ENCODE measurements at regions not wholly inside any gene's neighbourhood (a gene's known extent, or its start where the extent isn't known, plus 50 kb on each side); places are given as distances from the start of the nearest gene placed in this dataset.

DNA sequence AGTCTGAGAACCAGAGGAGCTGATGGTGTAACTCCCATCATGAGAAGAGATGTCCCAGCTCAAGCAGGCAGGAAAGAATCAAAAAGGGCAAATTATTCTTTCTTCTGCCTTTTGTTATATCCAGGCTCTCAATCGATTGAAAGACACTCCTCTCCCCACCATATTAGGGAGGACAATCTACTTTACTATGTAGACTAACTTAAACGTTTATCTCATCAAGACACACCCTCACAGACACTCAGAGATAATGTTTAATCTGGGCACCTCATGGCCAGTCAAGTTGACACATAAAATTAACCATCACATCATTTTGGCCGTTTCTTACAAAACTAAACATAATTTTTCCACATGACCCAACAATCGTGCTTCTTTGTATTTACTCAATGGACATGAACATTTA lies 534.3 kb upstream of the RORB start:
- Mint-ChIP-seq H3K4me3 (no peak overlapping the region), H3K27ac (no peak overlapping the region), H3K27me3 (ENCODE audit: insufficient read depth, low read depth, poor library complexity) (no peaks in the 10 kb centered on the region), H3K9me3 (no peaks in the 10 kb centered on the region), H3K4me1 (no peaks in the 10 kb centered on the region), H3K36me3 (ENCODE audit: low read depth) (no peaks in the 10 kb centered on the region)
- TF ChIP-seq, protein P1, sequence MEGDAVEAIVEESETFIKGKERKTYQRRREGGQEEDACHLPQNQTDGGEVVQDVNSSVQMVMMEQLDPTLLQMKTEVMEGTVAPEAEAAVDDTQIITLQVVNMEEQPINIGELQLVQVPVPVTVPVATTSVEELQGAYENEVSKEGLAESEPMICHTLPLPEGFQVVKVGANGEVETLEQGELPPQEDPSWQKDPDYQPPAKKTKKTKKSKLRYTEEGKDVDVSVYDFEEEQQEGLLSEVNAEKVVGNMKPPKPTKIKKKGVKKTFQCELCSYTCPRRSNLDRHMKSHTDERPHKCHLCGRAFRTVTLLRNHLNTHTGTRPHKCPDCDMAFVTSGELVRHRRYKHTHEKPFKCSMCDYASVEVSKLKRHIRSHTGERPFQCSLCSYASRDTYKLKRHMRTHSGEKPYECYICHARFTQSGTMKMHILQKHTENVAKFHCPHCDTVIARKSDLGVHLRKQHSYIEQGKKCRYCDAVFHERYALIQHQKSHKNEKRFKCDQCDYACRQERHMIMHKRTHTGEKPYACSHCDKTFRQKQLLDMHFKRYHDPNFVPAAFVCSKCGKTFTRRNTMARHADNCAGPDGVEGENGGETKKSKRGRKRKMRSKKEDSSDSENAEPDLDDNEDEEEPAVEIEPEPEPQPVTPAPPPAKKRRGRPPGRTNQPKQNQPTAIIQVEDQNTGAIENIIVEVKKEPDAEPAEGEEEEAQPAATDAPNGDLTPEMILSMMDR (conservative IDR thresholded peaks at IDR 0.05; ENCODE audit: low read depth in 2 of 2) = no peak
- TF ChIP-seq POLR2AphosphoS5 (IDR thresholded peaks at IDR 0.05; ENCODE audit: low read depth) (no peak), STAT1 (IDR thresholded peaks at IDR 0.05; ENCODE audit: unreplicated experiment) (no peak), CREB1 (CRISPR knock-in tag; IDR thresholded peaks at IDR 0.05; ENCODE audit: low read depth) (no peak), EZH2 (IDR thresholded peaks at IDR 0.05; ENCODE audit: low read depth, unreplicated experiment) (no peak), ZNF331 (CRISPR knock-in tag; IDR thresholded peaks at IDR 0.05; ENCODE audit: low read depth) (no peak), ZNF114 (CRISPR knock-in tag; IDR thresholded peaks at IDR 0.05) (no peak), JUNB (IDR thresholded peaks at IDR 0.05; ENCODE audit: unreplicated experiment) (no peak), NANOG (IDR thresholded peaks at IDR 0.05; ENCODE audit: borderline replicate concordance) (no peak)
- TF ChIP-seq, protein P2, sequence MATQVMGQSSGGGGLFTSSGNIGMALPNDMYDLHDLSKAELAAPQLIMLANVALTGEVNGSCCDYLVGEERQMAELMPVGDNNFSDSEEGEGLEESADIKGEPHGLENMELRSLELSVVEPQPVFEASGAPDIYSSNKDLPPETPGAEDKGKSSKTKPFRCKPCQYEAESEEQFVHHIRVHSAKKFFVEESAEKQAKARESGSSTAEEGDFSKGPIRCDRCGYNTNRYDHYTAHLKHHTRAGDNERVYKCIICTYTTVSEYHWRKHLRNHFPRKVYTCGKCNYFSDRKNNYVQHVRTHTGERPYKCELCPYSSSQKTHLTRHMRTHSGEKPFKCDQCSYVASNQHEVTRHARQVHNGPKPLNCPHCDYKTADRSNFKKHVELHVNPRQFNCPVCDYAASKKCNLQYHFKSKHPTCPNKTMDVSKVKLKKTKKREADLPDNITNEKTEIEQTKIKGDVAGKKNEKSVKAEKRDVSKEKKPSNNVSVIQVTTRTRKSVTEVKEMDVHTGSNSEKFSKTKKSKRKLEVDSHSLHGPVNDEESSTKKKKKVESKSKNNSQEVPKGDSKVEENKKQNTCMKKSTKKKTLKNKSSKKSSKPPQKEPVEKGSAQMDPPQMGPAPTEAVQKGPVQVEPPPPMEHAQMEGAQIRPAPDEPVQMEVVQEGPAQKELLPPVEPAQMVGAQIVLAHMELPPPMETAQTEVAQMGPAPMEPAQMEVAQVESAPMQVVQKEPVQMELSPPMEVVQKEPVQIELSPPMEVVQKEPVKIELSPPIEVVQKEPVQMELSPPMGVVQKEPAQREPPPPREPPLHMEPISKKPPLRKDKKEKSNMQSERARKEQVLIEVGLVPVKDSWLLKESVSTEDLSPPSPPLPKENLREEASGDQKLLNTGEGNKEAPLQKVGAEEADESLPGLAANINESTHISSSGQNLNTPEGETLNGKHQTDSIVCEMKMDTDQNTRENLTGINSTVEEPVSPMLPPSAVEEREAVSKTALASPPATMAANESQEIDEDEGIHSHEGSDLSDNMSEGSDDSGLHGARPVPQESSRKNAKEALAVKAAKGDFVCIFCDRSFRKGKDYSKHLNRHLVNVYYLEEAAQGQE (IDR thresholded peaks at IDR 0.05; ENCODE audit: unreplicated experiment) = no peak
- TF ChIP-seq, protein P3, sequence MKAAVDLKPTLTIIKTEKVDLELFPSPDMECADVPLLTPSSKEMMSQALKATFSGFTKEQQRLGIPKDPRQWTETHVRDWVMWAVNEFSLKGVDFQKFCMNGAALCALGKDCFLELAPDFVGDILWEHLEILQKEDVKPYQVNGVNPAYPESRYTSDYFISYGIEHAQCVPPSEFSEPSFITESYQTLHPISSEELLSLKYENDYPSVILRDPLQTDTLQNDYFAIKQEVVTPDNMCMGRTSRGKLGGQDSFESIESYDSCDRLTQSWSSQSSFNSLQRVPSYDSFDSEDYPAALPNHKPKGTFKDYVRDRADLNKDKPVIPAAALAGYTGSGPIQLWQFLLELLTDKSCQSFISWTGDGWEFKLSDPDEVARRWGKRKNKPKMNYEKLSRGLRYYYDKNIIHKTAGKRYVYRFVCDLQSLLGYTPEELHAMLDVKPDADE (IDR thresholded peaks at IDR 0.05) = no peak
- Histone ChIP-seq H3K9me2 (ENCODE audit: insufficient read depth) (peaks cover 13% of the 10 kb centered on the region; the same call in 1 of the 2 replicates), H3F3A (replicated peaks; ENCODE audit: low read depth) (no peaks in the 10 kb centered on the region), H3K27me3 (ENCODE audit: insufficient read depth) (no peaks in the 10 kb centered on the region), H3K27ac (ENCODE audit: low read depth) (no peak overlapping the region), H3K4me2 (no peak overlapping the region), H3K79me2 (replicated peaks; ENCODE audit: insufficient read depth) (no peaks in the 10 kb centered on the region), H3K4me1 (ENCODE audit: insufficient read depth) (no peaks in the 10 kb centered on the region), H4K20me1 (replicated peaks; ENCODE audit: insufficient read depth) (no peaks in the 10 kb centered on the region), H3K4me3 (no peak overlapping the region), H3K36me3 (ENCODE audit: insufficient read depth) (no peaks in the 10 kb centered on the region), H2AFZ (no peak overlapping the region)
- ATAC-seq (no peak), DNase-seq (ENCODE audit: low spot score) (no peak)
